ENCODE measurements at regions not wholly inside any gene's neighbourhood (a gene's known extent, or its start where the extent isn't known, plus 50 kb on each side); places are given as distances from the start of the nearest gene placed in this dataset.

DNA sequence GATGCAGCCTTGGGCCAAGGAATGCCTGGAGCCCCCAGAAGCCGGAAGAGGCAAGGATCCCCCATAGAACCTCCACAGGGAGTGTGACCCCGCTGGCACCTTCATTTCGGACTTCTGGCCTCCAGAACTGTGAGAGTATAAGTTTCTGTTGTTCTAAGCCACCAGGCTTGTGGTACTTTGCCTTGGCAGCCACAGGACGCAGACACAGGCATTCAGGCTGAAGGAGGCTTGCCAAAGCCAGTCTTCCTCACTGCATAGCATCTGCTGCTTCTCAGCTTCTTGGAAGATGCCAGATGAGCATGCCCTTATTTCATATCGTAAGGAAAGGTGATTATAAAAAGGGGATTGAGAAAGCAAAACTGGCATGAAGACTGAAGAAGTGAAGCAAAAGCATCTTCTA lies 61.1 kb upstream of the TAS2R1 start:
- no peak overlapping the region for H3K9ac ChIP-seq (ENCODE audit: control insufficient read depth, extremely low read depth, insufficient read depth, low read length)
- dilution Hi-C loops (cut with MboI; ENCODE audit: extremely low pct_ligation_motif_present, low sequenced_read_pairs): no loop called here
- H3K4me1 ChIP-seq (ENCODE audit: control insufficient read depth, extremely low read depth, insufficient read depth, low read length): no peaks in the 10 kb centered on the region
- no peak overlapping the region for H3K27ac ChIP-seq (ENCODE audit: control insufficient read depth, insufficient read depth, low read length)
- H4K20me1 ChIP-seq (ENCODE audit: control insufficient read depth, extremely low read depth, insufficient read depth, low read length): no peaks in the 10 kb centered on the region
- no peak for FAIRE-seq
- no peaks in the 10 kb centered on the region for H3K36me3 ChIP-seq (ENCODE audit: control insufficient read depth in 2 of 2, extremely low read depth in 1 of 2, insufficient read depth in 2 of 2, low read length in 2 of 2)
- H3K27me3 ChIP-seq (ENCODE audit: control insufficient read depth, extremely low read depth, insufficient read depth, low read length): no peaks in the 10 kb centered on the region
- DNase-seq (ENCODE audit: low read depth, low spot score): no peak
- H3K9me3 ChIP-seq (ENCODE audit: control insufficient read depth, low read depth, low read length): no peaks in the 10 kb centered on the region
- H3K4me3 ChIP-seq (ENCODE audit: control insufficient read depth in 2 of 3, extremely low read depth in 1 of 3, insufficient read depth in 2 of 3, low read depth in 1 of 3, low read length in 3 of 3): no peak overlapping the region
- no peak overlapping the region for H2AFZ ChIP-seq (ENCODE audit: control insufficient read depth, low read length)
- TF ChIP-seq, protein P1, sequence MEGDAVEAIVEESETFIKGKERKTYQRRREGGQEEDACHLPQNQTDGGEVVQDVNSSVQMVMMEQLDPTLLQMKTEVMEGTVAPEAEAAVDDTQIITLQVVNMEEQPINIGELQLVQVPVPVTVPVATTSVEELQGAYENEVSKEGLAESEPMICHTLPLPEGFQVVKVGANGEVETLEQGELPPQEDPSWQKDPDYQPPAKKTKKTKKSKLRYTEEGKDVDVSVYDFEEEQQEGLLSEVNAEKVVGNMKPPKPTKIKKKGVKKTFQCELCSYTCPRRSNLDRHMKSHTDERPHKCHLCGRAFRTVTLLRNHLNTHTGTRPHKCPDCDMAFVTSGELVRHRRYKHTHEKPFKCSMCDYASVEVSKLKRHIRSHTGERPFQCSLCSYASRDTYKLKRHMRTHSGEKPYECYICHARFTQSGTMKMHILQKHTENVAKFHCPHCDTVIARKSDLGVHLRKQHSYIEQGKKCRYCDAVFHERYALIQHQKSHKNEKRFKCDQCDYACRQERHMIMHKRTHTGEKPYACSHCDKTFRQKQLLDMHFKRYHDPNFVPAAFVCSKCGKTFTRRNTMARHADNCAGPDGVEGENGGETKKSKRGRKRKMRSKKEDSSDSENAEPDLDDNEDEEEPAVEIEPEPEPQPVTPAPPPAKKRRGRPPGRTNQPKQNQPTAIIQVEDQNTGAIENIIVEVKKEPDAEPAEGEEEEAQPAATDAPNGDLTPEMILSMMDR (optimal IDR thresholded peaks at IDR 0.05 in 1 of 3, IDR thresholded peaks at IDR 0.05 in 1 of 3, conservative IDR thresholded peaks at IDR 0.05 in 1 of 3; ENCODE audit: extremely low read depth in 1 of 3, insufficient read depth in 2 of 3, low read length in 3 of 3): no peak
- no peaks in the 10 kb centered on the region for H3K9me1 ChIP-seq (ENCODE audit: control insufficient read depth, extremely low read depth, insufficient read depth, low read length)
- no peak overlapping the region for H3K4me2 ChIP-seq (ENCODE audit: control insufficient read depth, extremely low read depth, insufficient read depth, low read depth, low read length)
- no peaks in the 10 kb centered on the region for H3K79me2 ChIP-seq (ENCODE audit: control insufficient read depth, insufficient read depth, low read length)

DNA sequence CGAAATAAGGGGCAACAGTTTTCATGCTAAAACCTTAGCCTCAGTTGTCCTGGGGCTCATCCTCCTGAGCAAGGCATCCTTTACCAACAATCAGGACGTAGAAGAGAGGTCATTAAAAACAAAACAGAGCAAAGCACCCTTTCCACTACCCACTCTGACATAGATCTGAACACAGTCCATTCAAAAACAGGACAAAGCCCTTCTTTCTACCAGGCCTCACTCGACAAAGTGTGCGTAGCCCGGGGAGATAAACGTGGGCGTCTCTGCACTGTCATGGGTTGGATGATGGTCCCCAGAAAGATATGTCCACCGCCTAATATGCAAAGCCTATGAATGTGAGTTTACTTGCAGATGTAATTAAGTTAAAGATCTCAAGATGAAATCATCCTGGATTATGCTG lies 60.6 kb upstream of the TAS2R1 start:
- H3K27ac ChIP-seq (ENCODE audit: control insufficient read depth, insufficient read depth, low read length): no peak overlapping the region
- no peak overlapping the region for H3K9ac ChIP-seq (ENCODE audit: control insufficient read depth, extremely low read depth, insufficient read depth, low read length)
- no peak overlapping the region for H3K4me3 ChIP-seq (ENCODE audit: control insufficient read depth in 2 of 3, extremely low read depth in 1 of 3, insufficient read depth in 2 of 3, low read depth in 1 of 3, low read length in 3 of 3)
- dilution Hi-C loops (cut with MboI; ENCODE audit: extremely low pct_ligation_motif_present, low sequenced_read_pairs): no loop called here
- no peak for DNase-seq (ENCODE audit: low read depth, low spot score)
- no peak overlapping the region for H2AFZ ChIP-seq (ENCODE audit: control insufficient read depth, low read length)
- no peak overlapping the region for H3K4me2 ChIP-seq (ENCODE audit: control insufficient read depth, extremely low read depth, insufficient read depth, low read depth, low read length)
- H3K4me1 ChIP-seq (ENCODE audit: control insufficient read depth, extremely low read depth, insufficient read depth, low read length): no peaks in the 10 kb centered on the region
- H3K27me3 ChIP-seq (ENCODE audit: control insufficient read depth, extremely low read depth, insufficient read depth, low read length): no peaks in the 10 kb centered on the region
- no peaks in the 10 kb centered on the region for H4K20me1 ChIP-seq (ENCODE audit: control insufficient read depth, extremely low read depth, insufficient read depth, low read length)
- no peaks in the 10 kb centered on the region for H3K9me1 ChIP-seq (ENCODE audit: control insufficient read depth, extremely low read depth, insufficient read depth, low read length)
- no peaks in the 10 kb centered on the region for H3K9me3 ChIP-seq (ENCODE audit: control insufficient read depth, low read depth, low read length)
- FAIRE-seq: no peak
- TF ChIP-seq, protein P1 (optimal IDR thresholded peaks at IDR 0.05 in 1 of 3, IDR thresholded peaks at IDR 0.05 in 1 of 3, conservative IDR thresholded peaks at IDR 0.05 in 1 of 3; ENCODE audit: extremely low read depth in 1 of 3, insufficient read depth in 2 of 3, low read length in 3 of 3): no peak
- TF ChIP-seq EZH2 (IDR thresholded peaks at IDR 0.05; ENCODE audit: low read length): no peak
- no peaks in the 10 kb centered on the region for H3K79me2 ChIP-seq (ENCODE audit: control insufficient read depth, insufficient read depth, low read length)
- no peaks in the 10 kb centered on the region for H3K36me3 ChIP-seq (ENCODE audit: control insufficient read depth in 2 of 2, extremely low read depth in 1 of 2, insufficient read depth in 2 of 2, low read length in 2 of 2)
